Endothelial cell of umbilical vein (primary cell): ENCODE measurements at regions not wholly inside any gene's neighbourhood (a gene's known extent, or its start where the extent isn't known, plus 50 kb on each side); places are given as distances from the start of the nearest gene placed in this dataset.

Experiments
- BruUV-seq: library from RNA; stranded (reverse); fragments of 400-500 nt; replicated peaks from 2 replicates; lab custom pipeline; 2021; lab: Mats Ljungman, UMichigan
- CTCF ChIA-PET: fragments of 300-600, 350-600 bp; sonication (Branson Sonifier 250); formaldehyde crosslinking; loops from one replicate; lab custom pipeline; 2021; ENCODE audit warnings: antibody characterized with exemption, inconsistent platforms; lab: Charles Lee
- POLR2A ChIA-PET: fragments of 300-600, 350-600 bp; sonication (Branson Sonifier 250); formaldehyde crosslinking; loops from one replicate; lab custom pipeline; 2021; ENCODE audit warnings: antibody characterized with exemption, inconsistent platforms; lab: Charles Lee
- DNase-seq: peaks from one replicate; pipeline ENCODE4 v3.0.0-alpha.2; 2011; ENCODE audit warnings: low read depth, low spot score
- FAIRE-seq: peaks from 2 replicates; lab custom pipeline; 2011; peaks lifted over from hg19 to GRCh38; lab: Jason Lieb, UNC
- H2AFZ ChIP-seq: 2 replicates; pipeline ENCODE4 v1.6.0; 2012; ENCODE audit warnings: low read depth, low read length, control low read depth, inconsistent platforms
- H3K27ac ChIP-seq: 2 replicates; pipeline ENCODE4 v1.5.1; 2011; ENCODE audit warnings: low read depth, mild to moderate bottlenecking, control low read depth, low read length, moderate library complexity; ENCODE audit not compliant: insufficient read depth
- H3K27me3 ChIP-seq, 2 experiments: 2 replicates each; pipeline versions ENCODE4 v1.6.0 to v1.6.1; 2011; ENCODE audit warnings: low read length in 2 of 2, mixed read lengths in 1 of 2; ENCODE audit not compliant: control insufficient read depth in 2 of 2, insufficient read depth in 2 of 2
- H3K36me3 ChIP-seq, 2 experiments: 2 replicates in 1 of 2; 3 replicates in 1 of 2; pipeline ENCODE4 v1.5.1; 2011; ENCODE audit warnings: low read length in 2 of 2, mild to moderate bottlenecking in 1 of 2, moderate library complexity in 1 of 2; ENCODE audit not compliant: control insufficient read depth in 2 of 2, insufficient read depth in 2 of 2; ENCODE audit errors: extremely low read depth in 1 of 2
- H3K4me1 ChIP-seq: 3 replicates; pipeline ENCODE4 v1.5.1; 2011; ENCODE audit warnings: mild to moderate bottlenecking, low read length; ENCODE audit not compliant: control insufficient read depth, insufficient read depth; ENCODE audit errors: extremely low read depth
- H3K4me2 ChIP-seq: 2 replicates; pipeline ENCODE4 v1.6.1; 2011; ENCODE audit warnings: low read length, control low read depth, mixed read lengths; ENCODE audit not compliant: insufficient read depth
- H3K4me3 ChIP-seq, 3 experiments: fragments of 200-600 bp in 1 of 3; sonication (generic), shearing (Covaris generic) in 1 of 3; replicated peaks in 1 of 3; 2 replicates each; pipeline ENCODE4 v1.5.1; 2011 to 2016; ENCODE audit warnings: control low read depth in 3 of 3, low read length in 3 of 3, mild to moderate bottlenecking in 2 of 3, inconsistent platforms in 1 of 3, low read depth in 1 of 3, moderate library complexity in 1 of 3; ENCODE audit not compliant: insufficient read depth in 1 of 3
- H3K79me2 ChIP-seq: 2 replicates; pipeline ENCODE4 v1.6.0; 2012; ENCODE audit warnings: low read length, inconsistent platforms; ENCODE audit not compliant: control insufficient read depth, insufficient read depth
- H3K9ac ChIP-seq: replicated peaks from 2 replicates; pipeline ENCODE3; 2011; ENCODE audit warnings: low read length, control low read depth; ENCODE audit not compliant: insufficient read depth; ENCODE audit errors: extremely low read depth
- H3K9me1 ChIP-seq: replicated peaks from 3 replicates; pipeline ENCODE4 v1.6.0; 2011; ENCODE audit warnings: mild to moderate bottlenecking, low read length; ENCODE audit not compliant: control insufficient read depth, insufficient read depth; ENCODE audit errors: extremely low read depth
- H3K9me3 ChIP-seq: replicated peaks from 2 replicates; pipeline ENCODE4 v1.5.1; 2012; ENCODE audit warnings: low read length, inconsistent platforms; ENCODE audit not compliant: control insufficient read depth, insufficient read depth
- H4K20me1 ChIP-seq: replicated peaks from 2 replicates; pipeline ENCODE3; 2011; ENCODE audit warnings: mild to moderate bottlenecking, low read length; ENCODE audit not compliant: control insufficient read depth, insufficient read depth; ENCODE audit errors: extremely low read depth
- CTCF ChIP-seq, 2 donors: IDR thresholded peaks; 1 replicate in 1 of 2; 2 replicates in 1 of 2; pipeline ENCODE4 v1.5.1; 2011; ENCODE audit warnings: low read length in 2 of 2, mild to moderate bottlenecking in 2 of 2, moderate library complexity in 2 of 2, control low read depth in 1 of 2, inconsistent platforms in 1 of 2, low read depth in 1 of 2; ENCODE audit not compliant: insufficient read depth in 1 of 2; ENCODE audit errors: extremely low read depth in 1 of 2
- EZH2 ChIP-seq: IDR thresholded peaks from 2 replicates; pipeline ENCODE4 v1.6.1; 2012; ENCODE audit warnings: borderline replicate concordance, low read depth, mild to moderate bottlenecking, moderate library complexity, low read length, inconsistent platforms; ENCODE audit not compliant: severe bottlenecking
- FOS ChIP-seq: IDR thresholded peaks from 2 replicates; pipeline ENCODE4 v1.6.1; 2011; ENCODE audit warnings: mild to moderate bottlenecking, low read length, moderate library complexity, borderline replicate concordance; ENCODE audit not compliant: insufficient read depth
- GATA2 ChIP-seq: IDR thresholded peaks from 2 replicates; pipeline ENCODE4 v1.7.0; 2011; ENCODE audit warnings: low read depth, mild to moderate bottlenecking, moderate library complexity, mixed read lengths, low read length; ENCODE audit not compliant: insufficient read length, insufficient read depth
- JUN ChIP-seq: IDR thresholded peaks from 2 replicates; pipeline ENCODE4 v1.6.1; 2011; ENCODE audit warnings: borderline replicate concordance, low read depth; ENCODE audit not compliant: insufficient read length, insufficient read depth
- MYC ChIP-seq: IDR thresholded peaks from one replicate; pipeline ENCODE4 v1.6.1; 2011; ENCODE audit warnings: mild to moderate bottlenecking, low read depth, low read length
- POLR2A ChIP-seq: IDR thresholded peaks from 2 replicates; pipeline ENCODE4 v1.6.1; 2012; ENCODE audit warnings: low read depth, mild to moderate bottlenecking, control low read depth, low read length
- POLR2AphosphoS5 ChIP-seq: IDR thresholded peaks from 2 replicates; pipeline ENCODE4 v1.6.1; 2012; ENCODE audit warnings: low read depth, mild to moderate bottlenecking, control low read depth, low read length, moderate library complexity; ENCODE audit not compliant: insufficient read depth
- dilution Hi-C: fragments of 300-500 bp; cut with MboI; formaldehyde crosslinking; loops from one replicate; pipeline ENCODE4 v1.15.0; 2019; ENCODE audit warnings: low sequenced_read_pairs; ENCODE audit not compliant: extremely low pct_ligation_motif_present
- intact Hi-C: fragments of 100-400 bp; cut with micrococcal nuclease; formaldehyde crosslinking; loops from one replicate; pipeline ENCODE4 v1.10.0; 2022
- TF ChIP-seq, protein P1 (sequence below): IDR thresholded peaks from 2 replicates; pipeline ENCODE4 v1.6.1; 2011; ENCODE audit not compliant: insufficient read depth, insufficient read length

GRCh38 chr5:120779674-120780073, 315.6 kb downstream of the PRR16 start:
- Histone ChIP-seq H3K4me1 (no peaks in the 10 kb centered on the region), H3K9me1 (no peaks in the 10 kb centered on the region), H3K79me2 (no peaks in the 10 kb centered on the region), H3K9me3 (no peaks in the 10 kb centered on the region), H3K36me3 (no peaks in the 10 kb centered on the region), H3K27ac (no peak overlapping the region), H2AFZ (no peak overlapping the region), H3K4me2 (no peak overlapping the region), H3K9ac (no peak overlapping the region), H3K4me3 (no peak overlapping the region), H3K27me3 (no peaks in the 10 kb centered on the region), H4K20me1 (no peaks in the 10 kb centered on the region)
- POLR2A ChIA-PET, result no interaction called here
- no TSS peak for BruUV-seq
- CTCF ChIA-PET, result no interaction called here
- TF ChIP-seq JUN (no peak), EZH2 (no peak), FOS (no peak), CTCF (IDR thresholded peaks at IDR 0.05; ENCODE audit: extremely low read depth in 1 of 2, insufficient read depth in 1 of 2, low read depth in 1 of 2, low read length in 2 of 2) (no peak)
- TF ChIP-seq, protein P1, sequence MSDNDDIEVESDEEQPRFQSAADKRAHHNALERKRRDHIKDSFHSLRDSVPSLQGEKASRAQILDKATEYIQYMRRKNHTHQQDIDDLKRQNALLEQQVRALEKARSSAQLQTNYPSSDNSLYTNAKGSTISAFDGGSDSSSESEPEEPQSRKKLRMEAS, result no peak
- dilution Hi-C loops, result no loop called here
- FAIRE-seq (no peak), DNase-seq (no peak)
- intact Hi-C loops, result no loop called here

DNA sequence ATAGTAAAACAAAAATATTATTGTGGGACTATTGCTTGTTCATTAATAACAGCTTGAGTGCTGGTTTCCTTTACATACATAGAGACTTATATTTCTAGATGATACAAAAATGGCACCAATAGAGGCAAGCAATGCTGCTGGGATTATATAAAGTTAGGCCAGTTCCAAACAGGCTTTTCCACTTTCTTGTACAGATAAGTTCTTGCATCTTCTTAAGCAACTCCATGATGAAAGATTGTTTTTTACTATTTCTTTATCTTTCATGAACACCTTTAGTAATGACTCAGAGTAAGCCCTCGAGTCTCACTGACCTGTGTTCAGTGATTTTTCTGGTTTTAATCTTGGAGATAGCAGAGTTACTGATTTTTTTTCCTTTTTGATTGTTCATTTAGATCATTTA, 324.4 kb downstream of the PRR16 start:
- CTCF ChIA-PET, result no interaction called here
- H2AFZ ChIP-seq, result no peak overlapping the region
- no peak overlapping the region for H3K4me3 ChIP-seq
- TF ChIP-seq POLR2AphosphoS5 (no peak), JUN (no peak), POLR2A (no peak), EZH2 (no peak), FOS (no peak), MYC (no peak), GATA2 (no peak), CTCF (IDR thresholded peaks at IDR 0.05; ENCODE audit: extremely low read depth in 1 of 2, insufficient read depth in 1 of 2, low read depth in 1 of 2, low read length in 2 of 2) (no peak)
- TF ChIP-seq, protein P1, result no peak
- BruUV-seq, result no TSS peak
- no peaks in the 10 kb centered on the region for H3K36me3 ChIP-seq
- H3K4me1 ChIP-seq, result no peaks in the 10 kb centered on the region
- H3K9me3 ChIP-seq, result no peaks in the 10 kb centered on the region
- no peak overlapping the region for H3K27ac ChIP-seq
- DNase-seq (no peak), FAIRE-seq (no peak)
- no peak overlapping the region for H3K9ac ChIP-seq
- no peaks in the 10 kb centered on the region for H3K27me3 ChIP-seq
- H3K79me2 ChIP-seq, result no peaks in the 10 kb centered on the region
- H3K9me1 ChIP-seq, result no peaks in the 10 kb centered on the region
- POLR2A ChIA-PET, result no interaction called here
- dilution Hi-C loops, result no loop called here
- no peak overlapping the region for H3K4me2 ChIP-seq
- no peaks in the 10 kb centered on the region for H4K20me1 ChIP-seq
- intact Hi-C loops, result no loop called here
